K562 (cell line): ENCODE measurements at regions not wholly inside any gene's neighbourhood (a gene's known extent, or its start where the extent isn't known, plus 50 kb on each side); places are given as distances from the start of the nearest gene placed in this dataset.
"Not testable (repeated sequence)": the region's sequence is repeated elsewhere in the genome, so short reads cannot be mapped to it uniquely, and the experiment has no call there.

ENCODE experiments used
- ATAC-seq: fragments of 200-7000 bp; cut with Tn5 transposase; 3 replicates; pipeline ENCODE4 v1.9.1; 2020; ENCODE audit warnings: moderate library complexity
- BruUV-seq: library from RNA; stranded (reverse); fragments of 400-500 nt; replicated peaks from 2 replicates; lab custom pipeline; 2021; lab: Mats Ljungman, UMichigan
- CTCF ChIA-PET: fragments of 300-600 bp; formaldehyde crosslinking; extraction: SDS; loops from one replicate; lab custom pipeline; 2021; ENCODE audit warnings: low intra/inter-chr PET ratio; lab: Yijun Ruan, JAX
- POLR2A ChIA-PET: fragments of 300-600, 350-650 bp; sonication (Branson Sonifier 250); formaldehyde crosslinking; extraction: SDS; loops from one replicate; lab custom pipeline; 2021; ENCODE audit warnings: antibody characterized with exemption, inconsistent platforms; lab: Yijun Ruan, JAX
- DNase-seq, 4 experiments: peaks; one replicate each; pipeline versions ENCODE4 v3.0.0 to v3.0.0-alpha.2; 2011 to 2018; ENCODE audit warnings: low spot score in 3 of 4, mixed read lengths in 3 of 4; ENCODE audit errors: extremely low read depth in 1 of 4
- FAIRE-seq: peaks from 2 replicates; lab custom pipeline; 2011; peaks lifted over from hg19 to GRCh38; lab: Jason Lieb, UNC
- H2AFZ ChIP-seq: 2 replicates; pipeline ENCODE4 v1.6.0; 2011; ENCODE audit warnings: low read depth, low read length, control low read depth, inconsistent platforms
- H3K27ac ChIP-seq: fragments of 200-600 bp; 3 replicates; pipeline ENCODE4 v1.8.0; 2011; ENCODE audit warnings: low read depth, mild to moderate bottlenecking, control low read depth, inconsistent platforms, low read length, moderate library complexity, mixed read lengths; ENCODE audit errors: extremely low read depth
- H3K27me3 ChIP-seq, 2 experiments: fragments of 300-600 bp in 1 of 2; 2 replicates in 1 of 2; 3 replicates in 1 of 2; pipeline versions ENCODE4 v1.6.0 to v1.8.0; 2011; ENCODE audit warnings: inconsistent platforms in 2 of 2, low read length in 2 of 2, mild to moderate bottlenecking in 1 of 2, mixed read lengths in 1 of 2, moderate library complexity in 1 of 2; ENCODE audit not compliant: control insufficient read depth in 2 of 2, insufficient read depth in 2 of 2
- H3K36me3 ChIP-seq: fragments of 300-600 bp; 3 replicates; pipeline ENCODE4 v1.8.0; 2011; ENCODE audit warnings: mild to moderate bottlenecking, low read length, inconsistent platforms; ENCODE audit not compliant: control insufficient read depth, insufficient read depth
- H3K4me1 ChIP-seq, 2 experiments: fragments of 200-600 bp in 1 of 2; replicated peaks in 1 of 2; 2 replicates in 1 of 2; 3 replicates in 1 of 2; pipeline versions ENCODE4 v1.5.1 to v1.8.0; 2011; ENCODE audit warnings: inconsistent platforms in 2 of 2, low read length in 2 of 2, mild to moderate bottlenecking in 1 of 2, mixed read lengths in 1 of 2, moderate library complexity in 1 of 2; ENCODE audit not compliant: control insufficient read depth in 2 of 2, insufficient read depth in 2 of 2
- H3K4me2 ChIP-seq: 2 replicates; pipeline ENCODE4 v1.6.1; 2011; ENCODE audit warnings: low read length, control low read depth, inconsistent platforms, mixed read lengths; ENCODE audit not compliant: insufficient read depth
- H3K4me3 ChIP-seq: fragments of 200-600 bp; sonication (generic), shearing (Covaris generic); 2 replicates; pipeline ENCODE4 v1.5.1; 2016; ENCODE audit warnings: control low read depth, inconsistent platforms
- H3K79me2 ChIP-seq: fragments of 200-600 bp; 3 replicates; pipeline ENCODE4 v1.8.0; 2011; ENCODE audit warnings: low read length, inconsistent platforms; ENCODE audit not compliant: control insufficient read depth, insufficient read depth
- H3K9ac ChIP-seq, 2 experiments: 2 replicates each; pipeline versions ENCODE4 v1.6.0 to v1.6.1; 2011; ENCODE audit warnings: low read depth in 2 of 2, low read length in 2 of 2, control low read depth in 1 of 2, inconsistent platforms in 1 of 2, mild to moderate bottlenecking in 1 of 2, mixed read lengths in 1 of 2; ENCODE audit not compliant: insufficient read depth in 1 of 2
- H3K9me1 ChIP-seq: one replicate; pipeline ENCODE4 v1.6.0; 2011; ENCODE audit warnings: inconsistent platforms, mild to moderate bottlenecking, low read length, moderate library complexity; ENCODE audit not compliant: control insufficient read depth, insufficient read depth
- H3K9me3 ChIP-seq: replicated peaks from 2 replicates; pipeline ENCODE4 v1.5.1; 2011; ENCODE audit warnings: low read depth, low read length, inconsistent platforms; ENCODE audit not compliant: control insufficient read depth, insufficient read depth
- H4K20me1 ChIP-seq: replicated peaks from 2 replicates; pipeline ENCODE4 v1.6.1; 2011; ENCODE audit warnings: low read length, inconsistent platforms, mixed read lengths; ENCODE audit not compliant: control insufficient read depth, insufficient read depth
- BRD4 ChIP-seq: fragments of 200-600 bp; sonication (generic); IDR thresholded peaks from 2 replicates; pipeline ENCODE4 v1.6.1; 2017; ENCODE audit warnings: inconsistent platforms
- ZNF23 ChIP-seq: fragments of 250-450 bp; sonication (Bioruptor Pico); IDR thresholded peaks from 2 replicates; pipeline ENCODE4 v1.4.0; 2020; ENCODE audit warnings: mild to moderate bottlenecking
- WGBS: fragments of 100-300 bp; shearing (Covaris generic); methylation state at CpG from one replicate; pipeline ENCODE4 v1.1.6; 2016; ENCODE audit warnings: low coverage, mixed read lengths; ENCODE audit not compliant: insufficient coverage; ENCODE audit errors: missing lambda C conversion rate; 5-methylcytosine and 5-hydroxymethylcytosine counted together
- in situ Hi-C: fragments of 300-500 bp; cut with MboI; formaldehyde crosslinking; loops from 4 replicates; pipeline ENCODE4 v1.15.0; 2018; ENCODE audit warnings: inconsistent platforms, mixed read lengths
- intact Hi-C: fragments of 100-400 bp; cut with micrococcal nuclease; formaldehyde crosslinking; loops from 2 replicates; pipeline ENCODE4 v1.14.2; 2022

- Histone ChIP-seq H3K9me3 (no peaks in the 10 kb centered on the region), H3K79me2 (no peaks in the 10 kb centered on the region), H3K4me3 (no peak overlapping the region), H3K27ac (no peak overlapping the region), H3K4me1 (no peaks in the 10 kb centered on the region), H3K36me3 (no peaks in the 10 kb centered on the region), H3K9ac (no peak overlapping the region), H3K4me2 (no peak overlapping the region), H3K9me1 (no peaks in the 10 kb centered on the region), H3K27me3 (peaks cover 0 to 4% of the 10 kb centered on the region in 2 experiments; a peak in 2 of 5 replicates), H2AFZ (no peak overlapping the region), H4K20me1 (no peaks in the 10 kb centered on the region)
- FAIRE-seq (no peak), DNase-seq (no peak), ATAC-seq (no peak)
- intact Hi-C loops (no loop called here), in situ Hi-C loops (no loop called here)
- WGBS = 63% methylated on average over 5 of the region's 5 CpGs
- BruUV-seq = no TSS peak
- TF ChIP-seq BRD4 = no peak
- no peak for TF ChIP-seq ZNF23
- CTCF ChIA-PET = no interaction called here
- POLR2A ChIA-PET = no interaction called here
These were observed 102.4 kb upstream of the METAP2 start for GRCh38 chr12:95371571-95371970.

- CTCF ChIA-PET, H3K9ac ChIP-seq, BruUV-seq, ATAC-seq, intact Hi-C loops, H3K9me3 ChIP-seq, FAIRE-seq, H3K4me3 ChIP-seq, H3K4me1 ChIP-seq, H3K36me3 ChIP-seq, H3K79me2 ChIP-seq, H3K4me2 ChIP-seq, DNase-seq, H2AFZ ChIP-seq, H4K20me1 ChIP-seq, in situ Hi-C loops, H3K9me1 ChIP-seq, POLR2A ChIA-PET, H3K27ac ChIP-seq: not testable (repeated sequence)
- no CpG with 5 or more reads among the region's 23 CpGs for WGBS
- H3K27me3 ChIP-seq = peaks cover 4 to 10% of the 10 kb centered on the region in 2 experiments; a peak in 2 of 5 replicates
These were observed 94.5 kb upstream of the METAP2 start for GRCh38 chr12:95379481-95379880.
